ENCODE measurements at regions not wholly inside any gene's neighbourhood (a gene's known extent, or its start where the extent isn't known, plus 50 kb on each side); places are given as distances from the start of the nearest gene placed in this dataset.

DNA sequence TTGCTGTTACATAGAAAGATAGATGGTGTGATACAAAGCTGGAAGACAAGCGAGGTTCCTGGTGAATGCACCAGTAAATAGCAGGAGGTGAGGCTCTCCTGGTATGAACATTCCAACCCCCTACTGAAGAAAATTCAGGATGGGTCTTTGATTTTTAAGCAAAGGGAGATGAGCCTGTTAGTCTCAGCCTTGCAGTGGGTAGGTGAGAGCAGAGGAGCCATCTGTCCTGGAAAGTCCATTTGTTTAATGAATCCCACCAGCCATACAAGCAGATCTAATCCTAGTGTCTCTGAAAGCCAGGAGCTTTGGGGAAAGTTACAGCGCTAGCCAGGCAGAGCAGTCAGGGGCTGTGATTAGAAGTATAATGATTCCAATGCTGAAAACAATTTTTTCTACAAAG, 234.8 kb upstream of the FOXN3 start:
- TF ChIP-seq, protein P1, sequence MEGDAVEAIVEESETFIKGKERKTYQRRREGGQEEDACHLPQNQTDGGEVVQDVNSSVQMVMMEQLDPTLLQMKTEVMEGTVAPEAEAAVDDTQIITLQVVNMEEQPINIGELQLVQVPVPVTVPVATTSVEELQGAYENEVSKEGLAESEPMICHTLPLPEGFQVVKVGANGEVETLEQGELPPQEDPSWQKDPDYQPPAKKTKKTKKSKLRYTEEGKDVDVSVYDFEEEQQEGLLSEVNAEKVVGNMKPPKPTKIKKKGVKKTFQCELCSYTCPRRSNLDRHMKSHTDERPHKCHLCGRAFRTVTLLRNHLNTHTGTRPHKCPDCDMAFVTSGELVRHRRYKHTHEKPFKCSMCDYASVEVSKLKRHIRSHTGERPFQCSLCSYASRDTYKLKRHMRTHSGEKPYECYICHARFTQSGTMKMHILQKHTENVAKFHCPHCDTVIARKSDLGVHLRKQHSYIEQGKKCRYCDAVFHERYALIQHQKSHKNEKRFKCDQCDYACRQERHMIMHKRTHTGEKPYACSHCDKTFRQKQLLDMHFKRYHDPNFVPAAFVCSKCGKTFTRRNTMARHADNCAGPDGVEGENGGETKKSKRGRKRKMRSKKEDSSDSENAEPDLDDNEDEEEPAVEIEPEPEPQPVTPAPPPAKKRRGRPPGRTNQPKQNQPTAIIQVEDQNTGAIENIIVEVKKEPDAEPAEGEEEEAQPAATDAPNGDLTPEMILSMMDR (IDR thresholded peaks at IDR 0.05; ENCODE audit: insufficient read depth, low read length, poor library complexity, severe bottlenecking): no peak
- no peak for TF ChIP-seq EZH2phosphoT487 (conservative IDR thresholded peaks at IDR 0.05; ENCODE audit: low read length)

Data from SU-DHL-6 (cell line).